HG02840 (cell line): ENCODE measurements at regions not wholly inside any gene's neighbourhood (a gene's known extent, or its start where the extent isn't known, plus 50 kb on each side); places are given as distances from the start of the nearest gene placed in this dataset.
"Not testable (repeated sequence)": the region's sequence is repeated elsewhere in the genome, so short reads cannot be mapped to it uniquely, and the experiment has no call there.

Experiments used
- ATAC-seq: cut with Tn5 transposase; IDR thresholded peaks from one replicate; pipeline ENCODE4 v1.9.1; 2021; ENCODE audit warnings: mild to moderate bottlenecking, moderate library complexity, moderate number of reproducible peaks; ENCODE audit not compliant: unreplicated experiment, low FRiP score

- ATAC-seq = not testable (repeated sequence)
These were observed 1609.3 kb downstream of the SPATA31A7 start for GRCh38 chr9:62798884-62799850.

DNA sequence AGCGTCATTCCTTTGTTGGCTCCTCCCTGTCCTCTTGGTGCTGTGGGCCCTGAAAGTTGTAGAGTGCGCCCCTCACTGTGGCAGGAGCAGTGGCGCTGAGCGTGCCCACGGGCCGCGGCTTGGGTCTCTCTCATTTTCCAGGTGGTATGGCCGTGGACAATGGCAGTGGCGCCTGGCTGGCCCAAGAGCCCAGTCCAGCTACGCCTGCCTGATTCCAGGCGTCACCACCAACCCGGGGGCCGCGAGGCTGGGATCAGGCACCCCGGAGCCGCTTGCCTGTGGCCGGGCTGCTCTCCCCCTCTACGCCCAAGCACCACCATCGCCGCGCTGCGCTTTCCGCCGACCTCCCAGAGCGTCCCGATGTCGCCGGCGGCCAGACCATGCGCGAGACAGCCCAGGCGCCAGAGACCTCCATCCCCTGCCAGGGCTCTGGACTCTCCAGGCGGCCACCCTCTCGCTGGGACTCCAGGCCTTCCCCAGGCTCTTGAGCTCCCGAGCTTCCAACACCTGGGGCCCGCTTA, 1610.1 kb downstream of the SPATA31A7 start:
- ATAC-seq = not testable (repeated sequence)

- not testable (repeated sequence) for ATAC-seq
These were observed 1610.9 kb downstream of the SPATA31A7 start for GRCh38 chr9:62800451-62801371.

DNA sequence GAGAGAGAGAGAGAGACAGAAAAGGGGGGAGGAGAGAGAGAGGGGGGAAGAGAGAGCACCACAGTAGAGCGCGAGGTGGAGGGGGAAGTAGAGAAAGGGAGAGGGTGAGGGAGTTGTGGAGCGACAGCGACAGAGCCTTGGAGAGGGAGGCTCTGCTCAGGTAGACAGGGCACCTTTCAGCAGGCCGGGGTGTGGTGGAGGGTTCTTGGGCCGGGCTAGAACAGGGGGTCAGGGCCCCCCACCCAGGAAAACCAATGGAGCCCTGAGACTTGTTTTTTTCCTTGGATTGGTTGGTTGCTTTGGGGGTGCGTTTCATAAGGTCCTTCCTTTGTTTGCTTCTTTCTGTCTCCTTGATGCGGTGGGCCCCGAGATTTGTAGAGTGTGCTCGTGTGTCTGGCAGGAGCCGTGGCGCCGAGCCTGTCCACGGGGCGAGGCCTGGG, 1611.6 kb downstream of the SPATA31A7 start:
- not testable (repeated sequence) for ATAC-seq

DNA sequence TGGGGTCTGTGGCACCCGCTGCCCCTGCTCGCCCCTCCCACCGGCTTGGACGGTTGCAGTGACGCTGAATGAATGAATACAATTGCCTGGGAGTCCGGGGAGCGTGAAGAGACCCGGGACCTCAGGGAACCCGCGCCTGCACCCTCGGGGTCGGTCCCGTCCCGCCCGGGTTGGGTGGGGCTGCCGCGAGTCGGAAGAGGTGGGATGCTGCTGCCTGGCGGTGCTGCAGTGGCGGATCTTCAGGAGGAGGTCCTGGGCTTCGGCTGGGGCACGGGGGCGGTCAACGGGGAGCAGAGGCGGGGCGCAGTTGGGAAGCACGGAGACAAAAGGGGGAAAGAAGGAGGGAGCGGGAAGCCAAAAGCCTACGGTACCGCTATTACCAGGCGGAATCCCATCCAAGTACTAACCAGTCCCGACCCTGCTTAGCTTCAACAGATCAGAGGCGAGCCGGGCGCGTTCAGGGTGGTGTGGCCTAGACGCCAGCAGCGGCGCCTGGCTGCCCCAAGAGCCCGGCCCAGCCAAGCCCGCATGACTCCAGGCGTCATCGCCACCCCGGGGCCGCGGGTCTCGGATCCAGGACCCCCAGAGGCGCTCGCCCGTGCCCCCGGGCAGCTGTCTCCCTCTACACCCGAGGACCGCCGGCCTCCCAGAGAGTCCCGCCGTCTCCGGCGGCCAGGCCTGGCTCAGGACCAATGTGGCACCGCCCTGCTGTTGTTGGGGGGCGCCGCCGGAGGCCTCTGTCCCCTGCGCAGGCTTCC, 1612.3 kb downstream of the SPATA31A7 start:
- peak; percentile 100 for ATAC-seq

GRCh38 chr9:62802719-62803079, 1612.9 kb downstream of the SPATA31A7 start:
- peak; percentile 1 for ATAC-seq

DNA sequence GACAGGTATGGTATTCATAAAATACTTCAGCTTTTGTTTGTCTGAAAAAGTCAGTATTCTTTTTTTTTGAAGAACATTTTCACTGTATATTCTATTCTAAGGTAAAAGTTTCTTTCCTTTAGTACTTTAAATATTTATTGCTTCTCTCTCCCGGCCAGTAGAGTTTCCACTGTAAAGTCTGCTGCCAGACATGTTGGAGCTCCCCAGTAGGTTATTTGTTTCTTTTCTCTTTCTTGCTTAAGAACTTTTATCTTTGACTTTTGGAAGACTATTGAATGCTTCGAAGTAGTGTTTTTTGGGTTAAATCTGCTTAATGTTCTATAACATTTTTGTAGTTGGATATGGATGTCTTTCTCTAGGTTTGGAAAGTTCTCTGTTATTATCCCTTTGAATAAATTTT, 1613.3 kb downstream of the SPATA31A7 start:
- not testable (repeated sequence) for ATAC-seq

- not testable (repeated sequence) for ATAC-seq
These were observed 1614.5 kb downstream of the SPATA31A7 start for GRCh38 chr9:62804314-62804713.

DNA sequence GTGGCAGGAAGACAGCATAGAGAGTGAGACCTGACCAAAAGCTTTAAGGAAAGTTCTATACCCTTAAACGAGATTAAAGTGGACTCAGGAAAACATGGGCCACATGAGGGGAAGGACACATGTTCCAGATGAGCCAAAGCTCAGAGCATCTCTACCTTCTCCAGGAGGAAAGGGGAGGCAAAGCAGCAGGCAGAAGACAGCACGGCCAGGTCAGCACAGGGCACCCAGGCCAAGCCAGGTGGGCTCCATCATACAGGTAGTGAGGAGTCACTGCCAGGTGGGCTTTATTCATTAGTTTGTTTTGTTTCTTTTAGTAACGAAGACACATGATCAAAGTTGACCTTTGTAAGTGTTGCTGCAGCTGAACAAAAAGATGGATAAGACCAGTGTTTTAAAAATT, 1617.6 kb downstream of the SPATA31A7 start:
- ATAC-seq = not testable (repeated sequence)

- not testable (repeated sequence) for ATAC-seq
These were observed 1618.2 kb downstream of the SPATA31A7 start for GRCh38 chr9:62808081-62808480.

DNA sequence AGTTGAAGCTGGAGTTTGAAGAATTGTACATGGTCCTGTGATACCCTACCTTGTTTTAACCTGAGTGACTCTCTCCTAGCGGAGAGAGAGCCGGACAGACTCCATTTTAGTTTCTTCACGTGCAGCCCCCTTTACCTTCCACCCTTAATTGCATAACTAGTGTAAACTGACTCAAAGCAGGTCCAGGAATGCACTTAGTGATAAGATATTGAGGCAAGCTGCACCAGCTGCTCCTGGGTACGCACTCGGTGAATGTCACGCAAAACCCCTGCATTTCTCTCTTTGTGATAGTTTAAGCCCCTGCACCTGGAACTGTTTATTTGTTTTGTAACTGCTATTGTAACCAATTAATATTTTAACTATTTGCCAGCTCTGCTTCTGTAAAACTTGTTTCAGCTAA, 1620.5 kb downstream of the SPATA31A7 start:
- not testable (repeated sequence) for ATAC-seq

- ATAC-seq = not testable (repeated sequence)
These were observed 1621.0 kb downstream of the SPATA31A7 start for GRCh38 chr9:62810811-62811315.

DNA sequence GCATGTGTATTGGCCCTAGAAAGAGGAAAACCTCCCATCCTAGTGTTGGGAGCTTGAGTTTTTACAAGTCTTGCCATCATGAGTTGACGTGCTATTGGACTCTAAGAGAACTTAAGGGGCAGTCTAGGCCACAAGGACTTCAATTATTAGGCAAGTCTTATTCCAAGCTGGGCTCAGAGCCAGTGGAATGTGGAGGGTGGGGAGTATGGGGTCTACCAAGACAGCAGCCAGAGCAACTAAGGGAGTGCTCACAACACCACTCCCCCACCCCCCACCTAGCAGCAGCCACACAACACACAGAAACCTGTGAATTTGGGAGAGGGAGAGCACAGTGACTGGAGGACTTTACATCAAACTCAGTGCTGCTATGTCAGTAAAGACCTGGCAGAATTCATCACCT, 1625.6 kb downstream of the SPATA31A7 start:
- ATAC-seq = not testable (repeated sequence)

DNA sequence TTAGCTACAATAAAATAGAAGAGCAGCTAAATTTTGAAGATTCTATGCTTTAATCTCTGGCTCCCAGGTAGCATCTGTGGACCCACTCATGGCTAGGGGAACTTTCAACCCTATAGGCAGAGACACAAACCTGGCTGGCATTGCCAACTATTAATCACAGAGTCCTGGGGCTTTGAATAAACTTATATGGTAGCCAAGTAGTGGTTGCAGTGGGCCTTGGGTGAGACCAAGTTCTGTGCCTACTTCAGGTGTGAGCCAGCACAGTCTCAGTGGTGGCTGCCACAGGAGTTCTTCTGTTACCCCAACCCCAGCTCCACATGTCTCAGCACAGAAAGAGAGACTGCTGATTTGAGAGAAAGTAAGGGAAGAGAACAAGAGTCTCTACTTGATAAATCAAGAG, 1626.5 kb downstream of the SPATA31A7 start:
- ATAC-seq = not testable (repeated sequence)

DNA sequence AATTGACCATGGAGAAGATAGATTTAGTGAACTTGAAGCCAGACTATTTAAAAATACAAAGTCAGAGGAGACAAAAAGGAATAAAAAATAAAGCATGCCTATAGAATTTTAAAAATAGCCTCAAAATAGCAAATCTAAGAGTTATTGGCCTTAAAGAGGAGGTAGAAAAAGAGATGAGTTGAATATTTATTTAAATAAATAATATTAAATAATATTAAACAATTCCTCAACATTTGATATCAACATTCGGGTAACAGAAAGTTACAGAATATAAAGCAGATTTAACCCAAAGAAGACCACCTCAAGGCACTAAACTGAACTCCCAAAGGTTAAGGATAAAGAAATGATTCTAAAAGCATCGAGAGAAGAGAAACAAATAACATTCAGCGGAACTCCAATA, 1627.4 kb downstream of the SPATA31A7 start:
- not testable (repeated sequence) for ATAC-seq

GRCh38 chr9:62822185-62822584, 1632.3 kb downstream of the SPATA31A7 start:
- not testable (repeated sequence) for ATAC-seq

DNA sequence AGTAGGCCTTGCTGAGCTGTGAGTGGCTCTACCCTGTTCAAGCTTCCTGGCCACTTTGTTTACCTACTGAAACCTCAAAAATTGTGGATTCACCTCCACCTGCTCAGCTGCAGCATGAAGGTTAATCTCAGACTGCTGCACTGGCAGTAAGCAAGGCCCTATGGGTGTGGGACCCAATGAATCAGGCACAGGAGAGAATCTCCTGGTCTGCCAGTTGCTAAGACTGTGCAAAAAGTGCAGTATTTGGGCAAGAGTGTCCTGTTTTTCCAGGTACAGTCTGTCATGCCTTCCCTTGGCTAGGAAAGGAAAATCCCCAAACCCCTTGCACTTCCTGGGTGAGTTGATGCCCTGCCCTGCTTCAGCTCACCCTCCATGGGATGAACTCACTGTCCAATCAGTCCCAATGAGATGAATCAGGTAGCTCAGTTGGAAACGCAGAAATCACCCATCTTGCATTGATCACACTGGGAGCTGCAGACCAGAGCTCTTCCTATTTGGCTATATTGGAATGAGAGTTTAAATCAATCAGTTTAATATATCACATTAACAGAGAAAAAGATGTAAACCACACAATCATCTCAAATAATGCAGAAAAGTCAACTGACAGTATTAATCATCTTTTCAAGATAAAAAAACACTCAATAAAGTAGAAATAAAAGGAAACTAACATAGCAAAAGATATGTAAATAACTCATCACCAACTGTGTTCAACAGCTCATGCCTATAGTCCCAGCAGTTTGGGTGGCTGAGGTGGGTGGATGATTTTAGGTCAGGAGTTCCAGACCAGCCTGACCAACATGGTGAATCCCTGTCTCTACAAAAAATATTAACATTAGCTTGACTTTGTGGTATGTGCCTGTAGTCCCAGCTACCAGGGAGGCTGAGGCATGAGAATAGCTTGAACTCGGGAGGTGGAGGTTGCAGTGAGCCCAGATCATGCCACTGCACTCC, 1638.4 kb downstream of the SPATA31A7 start:
- ATAC-seq = not testable (repeated sequence)

DNA sequence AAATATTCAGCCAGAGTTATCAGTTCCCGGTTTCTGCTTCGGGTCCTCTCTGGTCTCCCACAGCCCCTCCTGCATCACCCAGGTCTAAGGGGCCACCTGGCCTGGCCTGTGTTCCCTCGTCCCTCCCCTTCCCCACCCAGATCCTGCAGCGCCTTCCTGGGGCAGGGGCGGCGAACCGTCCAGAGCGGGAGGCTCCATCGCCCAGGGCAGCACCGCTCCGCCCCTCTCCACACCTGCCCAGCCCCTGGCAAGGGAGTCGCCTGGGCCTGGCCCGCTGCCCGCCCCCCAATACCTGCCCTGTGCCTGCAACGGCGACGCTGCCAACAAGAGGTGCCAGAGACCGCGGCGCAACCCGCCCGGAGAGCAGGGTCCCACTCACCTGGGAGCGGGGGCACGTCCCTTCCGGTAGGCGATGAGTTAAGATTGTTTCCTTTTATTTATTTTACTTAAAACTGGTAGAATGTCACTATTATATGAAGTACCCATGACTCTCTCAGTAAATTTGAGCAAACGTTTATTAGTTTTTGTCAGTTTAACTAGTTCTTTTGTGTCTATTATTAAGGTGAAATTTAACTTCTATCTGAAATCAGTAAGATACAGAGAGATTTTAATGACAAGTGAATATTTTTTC, 1641.1 kb downstream of the SPATA31A7 start:
- ATAC-seq = not testable (repeated sequence)
